IMR-90 (cell line): ENCODE measurements at regions not wholly inside any gene's neighbourhood (a gene's known extent, or its start where the extent isn't known, plus 50 kb on each side); places are given as distances from the start of the nearest gene placed in this dataset.

ENCODE experiments used
- ATAC-seq: fragments of 200-7000 bp; cut with Tn5 transposase; 2 replicates; pipeline ENCODE4 v1.9.1; 2020; ENCODE audit warnings: low read depth, mild to moderate bottlenecking, moderate library complexity
- BruUV-seq: library from RNA; stranded (reverse); fragments of 400-500 nt; replicated peaks from 2 replicates; lab custom pipeline; 2021; lab: Mats Ljungman, UMichigan
- CTCF ChIA-PET: fragments of 300-600 bp; formaldehyde crosslinking; extraction: SDS; loops from one replicate; lab custom pipeline; 2021; ENCODE audit warnings: antibody characterized with exemption; lab: Yijun Ruan, JAX
- POLR2A ChIA-PET: fragments of 300-600 bp; sonication (Branson Sonifier 250); formaldehyde crosslinking; loops from one replicate; lab custom pipeline; 2022; ENCODE audit warnings: antibody characterized with exemption; ENCODE audit not compliant: unreplicated experiment; lab: Charles Lee
- DNase-seq: peaks from one replicate; pipeline ENCODE4 v3.0.0; 2013
- H2AFZ ChIP-seq: replicated peaks from 2 replicates; pipeline ENCODE3; 2013; ENCODE audit warnings: low read length, mild to moderate bottlenecking; ENCODE audit not compliant: poor library complexity
- H2AK5ac ChIP-seq: 2 replicates; pipeline ENCODE4 v1.6.1; 2013; ENCODE audit warnings: low read depth, low read length, inconsistent platforms
- H2AK9ac ChIP-seq: replicated peaks from 2 replicates; pipeline ENCODE3; 2013; ENCODE audit warnings: mild to moderate bottlenecking, low read depth, low read length, moderate library complexity; ENCODE audit not compliant: poor library complexity
- H2BK120ac ChIP-seq: 2 replicates; pipeline ENCODE4 v1.6.1; 2013; ENCODE audit warnings: low read depth, low read length, inconsistent platforms
- H2BK15ac ChIP-seq: 3 replicates; pipeline ENCODE4 v1.6.1; 2013; ENCODE audit warnings: low read depth, low read length, inconsistent platforms
- H2BK20ac ChIP-seq: 2 replicates; pipeline ENCODE4 v1.6.1; 2013; ENCODE audit warnings: low read depth, mild to moderate bottlenecking, inconsistent platforms, low read length, moderate library complexity
- H2BK5ac ChIP-seq: 2 replicates; pipeline ENCODE4 v1.6.1; 2013; ENCODE audit warnings: mild to moderate bottlenecking, low read depth, low read length, inconsistent platforms; ENCODE audit not compliant: poor library complexity, severe bottlenecking
- H3K14ac ChIP-seq: replicated peaks from 2 replicates; pipeline ENCODE4 v1.6.1; 2013; ENCODE audit warnings: low read depth, low read length, inconsistent platforms
- H3K18ac ChIP-seq: 2 replicates; pipeline ENCODE4 v1.6.1; 2013; ENCODE audit warnings: low read depth, low read length, control low read depth
- H3K23ac ChIP-seq: 2 replicates; pipeline ENCODE4 v1.6.1; 2013; ENCODE audit warnings: low read depth, low read length, inconsistent platforms
- H3K27ac ChIP-seq: 2 replicates; pipeline ENCODE4 v1.5.1; 2013; ENCODE audit warnings: mild to moderate bottlenecking, control low read depth, low read length; ENCODE audit not compliant: insufficient read depth
- H3K27me3 ChIP-seq: 2 replicates; pipeline ENCODE4 v1.6.1; 2013; ENCODE audit warnings: low read length; ENCODE audit not compliant: control insufficient read depth, insufficient read depth
- H3K36me3 ChIP-seq: 2 replicates; pipeline ENCODE4 v1.6.1; 2013; ENCODE audit warnings: low read length, mixed read lengths; ENCODE audit not compliant: control insufficient read depth, insufficient read depth
- H3K4ac ChIP-seq: 2 replicates; pipeline ENCODE4 v1.6.1; 2013; ENCODE audit warnings: low read depth, low read length, inconsistent platforms
- H3K4me1 ChIP-seq: 2 replicates; pipeline ENCODE4 v1.6.1; 2013; ENCODE audit warnings: low read length, mixed read lengths; ENCODE audit not compliant: control insufficient read depth, insufficient read depth
- H3K4me2 ChIP-seq: 2 replicates; pipeline ENCODE4 v1.6.1; 2013; ENCODE audit warnings: low read depth, mild to moderate bottlenecking, control low read depth, low read length, moderate library complexity
- H3K4me3 ChIP-seq: 2 replicates; pipeline ENCODE4 v1.5.1; 2013; ENCODE audit warnings: low read depth, mild to moderate bottlenecking, control low read depth, low read length, moderate library complexity; ENCODE audit not compliant: insufficient read depth
- H3K56ac ChIP-seq: 2 replicates; pipeline ENCODE4 v1.6.1; 2013; ENCODE audit warnings: low read length, inconsistent platforms; ENCODE audit not compliant: insufficient read depth; ENCODE audit errors: extremely low read depth
- H3K79me1 ChIP-seq, 2 experiments: 2 replicates each; pipeline ENCODE4 v1.6.1; 2013; ENCODE audit warnings: low read length in 2 of 2, inconsistent platforms in 1 of 2, low read depth in 1 of 2
- H3K9ac ChIP-seq: 2 replicates; pipeline ENCODE4 v1.6.1; 2013; ENCODE audit warnings: low read depth, low read length, control low read depth
- H3K9me1 ChIP-seq: 2 replicates; pipeline ENCODE4 v1.6.1; 2013; ENCODE audit warnings: low read length, inconsistent platforms; ENCODE audit not compliant: insufficient read depth
- H3K9me3 ChIP-seq: 2 replicates; pipeline ENCODE4 v1.6.1; 2013; ENCODE audit warnings: low read length; ENCODE audit not compliant: control insufficient read depth, insufficient read depth
- H4K20me1 ChIP-seq: 2 replicates; pipeline ENCODE4 v1.6.1; 2013; ENCODE audit warnings: low read length, inconsistent platforms; ENCODE audit not compliant: insufficient read depth
- H4K5ac ChIP-seq: 2 replicates; pipeline ENCODE4 v1.6.1; 2013; ENCODE audit warnings: mild to moderate bottlenecking, low read depth, low read length, control low read depth
- H4K8ac ChIP-seq, 2 experiments: 2 replicates each; pipeline ENCODE4 v1.6.1; 2013; ENCODE audit warnings: low read depth in 2 of 2, low read length in 2 of 2, control low read depth in 1 of 2, inconsistent platforms in 1 of 2
- H4K91ac ChIP-seq: 2 replicates; pipeline ENCODE4 v1.6.1; 2013; ENCODE audit warnings: low read depth, low read length, inconsistent platforms; ENCODE audit not compliant: insufficient read depth
- BHLHE40 ChIP-seq: fragments of 150-350 bp; IDR thresholded peaks from 2 replicates; pipeline ENCODE4 v1.6.1; 2016; ENCODE audit warnings: mild to moderate bottlenecking, low read depth, low read length
- MAFK ChIP-seq: IDR thresholded peaks from 2 replicates; pipeline ENCODE4 v1.6.1; 2012; ENCODE audit warnings: low read depth, low read length, improper control_type of control experiment
- NFE2L2 ChIP-seq: fragments of 150-350 bp; IDR thresholded peaks from 2 replicates; pipeline ENCODE4 v1.6.1; 2016; ENCODE audit warnings: low read depth, mild to moderate bottlenecking, low read length
- POLR2A ChIP-seq: IDR thresholded peaks from 2 replicates; pipeline ENCODE4 v1.6.1; 2012; ENCODE audit warnings: mild to moderate bottlenecking, low read depth, low read length
- SMC3 ChIP-seq: fragments of 150-350 bp; IDR thresholded peaks from 2 replicates; pipeline ENCODE4 v1.6.1; 2016; ENCODE audit warnings: low read depth, mild to moderate bottlenecking, antibody characterized with exemption, low read length, moderate library complexity
- WGBS, 2 experiments: methylation state at CpG; one replicate each; pipeline versions ENCODE4 v1.1.5 to v1.1.7; 2013; ENCODE audit warnings: missing lambda C conversion rate in 2 of 2; ENCODE audit not compliant: insufficient read length in 1 of 2; ENCODE audit errors: extremely low coverage in 2 of 2; 5-methylcytosine and 5-hydroxymethylcytosine counted together
- dilution Hi-C: fragments of 300-500 bp; cut with HindIII; formaldehyde crosslinking; loops from one replicate; pipeline ENCODE4 v1.14.3; 2018; ENCODE audit warnings: low sequenced_read_pairs; ENCODE audit not compliant: unreplicated experiment
- in situ Hi-C: fragments of 300-500 bp; cut with MboI; formaldehyde crosslinking; loops from 3 replicates; pipeline ENCODE4 v1.14.3; 2019; ENCODE audit warnings: low sequenced_read_pairs, inconsistent platforms, mixed read lengths
- intact Hi-C: fragments of 100-400 bp; cut with micrococcal nuclease; formaldehyde crosslinking; loops from 2 replicates; pipeline ENCODE4 v1.10.0; 2022
- TF ChIP-seq, protein P1 (sequence below): fragments of 150-350 bp; IDR thresholded peaks from 2 replicates; pipeline ENCODE4 v1.6.1; 2016; ENCODE audit warnings: low read depth, mild to moderate bottlenecking, low read length, moderate library complexity, borderline replicate concordance

GRCh38 chr20:57087102-57087501, 179.3 kb downstream of the BMP7 start:
- H2AK5ac ChIP-seq: no peak overlapping the region
- no peak overlapping the region for H2BK120ac ChIP-seq
- no peak overlapping the region for H3K18ac ChIP-seq
- no peak overlapping the region for H3K27ac ChIP-seq
- no peak overlapping the region for H2BK15ac ChIP-seq
- ATAC-seq: no peak
- no peaks in the 10 kb centered on the region for H4K20me1 ChIP-seq
- no peaks in the 10 kb centered on the region for H3K9me1 ChIP-seq
- no peak overlapping the region for H2BK20ac ChIP-seq
- BruUV-seq: no TSS peak
- no peak for TF ChIP-seq BHLHE40
- TF ChIP-seq SMC3: no peak
- no peak for TF ChIP-seq NFE2L2
- no peak for TF ChIP-seq POLR2A
- no peak for TF ChIP-seq MAFK
- TF ChIP-seq, protein P1, sequence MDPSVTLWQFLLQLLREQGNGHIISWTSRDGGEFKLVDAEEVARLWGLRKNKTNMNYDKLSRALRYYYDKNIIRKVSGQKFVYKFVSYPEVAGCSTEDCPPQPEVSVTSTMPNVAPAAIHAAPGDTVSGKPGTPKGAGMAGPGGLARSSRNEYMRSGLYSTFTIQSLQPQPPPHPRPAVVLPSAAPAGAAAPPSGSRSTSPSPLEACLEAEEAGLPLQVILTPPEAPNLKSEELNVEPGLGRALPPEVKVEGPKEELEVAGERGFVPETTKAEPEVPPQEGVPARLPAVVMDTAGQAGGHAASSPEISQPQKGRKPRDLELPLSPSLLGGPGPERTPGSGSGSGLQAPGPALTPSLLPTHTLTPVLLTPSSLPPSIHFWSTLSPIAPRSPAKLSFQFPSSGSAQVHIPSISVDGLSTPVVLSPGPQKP: no peak
- WGBS, 2 experiments: 20% methylated on average over 4 of the region's 16 CpGs; no CpG with 5 or more reads in 1 of the 2 experiments
- dilution Hi-C loops: no loop called here
- no peak overlapping the region for H3K4me3 ChIP-seq
- no peaks in the 10 kb centered on the region for H3K79me1 ChIP-seq
- H3K56ac ChIP-seq: no peak overlapping the region
- no peak overlapping the region for H2AFZ ChIP-seq
- H3K23ac ChIP-seq: no peak overlapping the region
- no peak overlapping the region for H3K4me2 ChIP-seq
- H2BK5ac ChIP-seq: no peak overlapping the region
- H3K4me1 ChIP-seq: no peaks in the 10 kb centered on the region
- no peak overlapping the region for H3K9ac ChIP-seq
- POLR2A ChIA-PET: no interaction called here
- no peak overlapping the region for H4K8ac ChIP-seq
- H3K4ac ChIP-seq: no peak overlapping the region
- H3K36me3 ChIP-seq: no peaks in the 10 kb centered on the region
- H3K27me3 ChIP-seq: no peaks in the 10 kb centered on the region
- peaks cover 7% of the 10 kb centered on the region; the same call in 1 of the 2 replicates for H3K9me3 ChIP-seq
- in situ Hi-C loops: loop anchor here (5.0 kb wide), 1 partner anchor 255 kb away; no protein-coding TSS in a partner anchor
- no peak overlapping the region for H4K5ac ChIP-seq
- no peak overlapping the region for H4K91ac ChIP-seq
- H3K14ac ChIP-seq: no peak overlapping the region
- H2AK9ac ChIP-seq: no peak overlapping the region
- CTCF ChIA-PET: no interaction called here
- intact Hi-C loops: no loop called here
- no peak for DNase-seq
